Right lung (tissue), 2 donors: ENCODE measurements at regions not wholly inside any gene's neighbourhood (a gene's known extent, or its start where the extent isn't known, plus 50 kb on each side); places are given as distances from the start of the nearest gene placed in this dataset.
"Not testable (repeated sequence)": the region's sequence is repeated elsewhere in the genome, so short reads cannot be mapped to it uniquely, and the experiment has no call there.

Source experiments
- DNase-seq, 2 donors: peaks; one replicate each; pipeline ENCODE4 v3.0.0-alpha.2; 2013

GRCh38 chr5:121090822-121091221 is 626.7 kb downstream of the PRR16 start:
- no peak for DNase-seq

GRCh38 chr5:121100931-121101330 is 636.8 kb downstream of the PRR16 start:
- no peak for DNase-seq

- no peak for DNase-seq
Measured at GRCh38 chr5:121105921-121106320, 641.8 kb downstream of the PRR16 start.

GRCh38 chr5:121106721-121107690 is 642.9 kb downstream of the PRR16 start:
- DNase-seq: not testable (repeated sequence)

- DNase-seq: no peak
Measured at GRCh38 chr5:121108725-121109124, 644.6 kb downstream of the PRR16 start.

- no peak for DNase-seq
Measured at GRCh38 chr5:121109817-121110216, 645.7 kb downstream of the PRR16 start.

- no peak for DNase-seq
Measured at GRCh38 chr5:121121786-121122185, 657.7 kb downstream of the PRR16 start.

- DNase-seq: no peak
Measured at GRCh38 chr5:121138495-121138907, 674.4 kb downstream of the PRR16 start.

- DNase-seq: no peak
Measured at GRCh38 chr5:121138952-121139351, 674.9 kb downstream of the PRR16 start.

GRCh38 chr5:121144764-121145163 is 680.7 kb downstream of the PRR16 start:
- no peak for DNase-seq

GRCh38 chr5:121151534-121151933 is 687.4 kb downstream of the PRR16 start:
- no peak for DNase-seq

- DNase-seq: no peak
Measured at GRCh38 chr5:121152411-121152810, 688.3 kb downstream of the PRR16 start.

- no peak for DNase-seq
Measured at GRCh38 chr5:121156565-121156964, 692.5 kb downstream of the PRR16 start.

- DNase-seq: no peak
Measured at GRCh38 chr5:121158451-121158850, 693.2 kb upstream of the FTMT start.

- DNase-seq: no peak
Measured at GRCh38 chr5:121160591-121160990, 691.1 kb upstream of the FTMT start.

GRCh38 chr5:121164632-121165031 is 687.0 kb upstream of the FTMT start:
- no peak for DNase-seq

GRCh38 chr5:121171361-121171760 is 680.3 kb upstream of the FTMT start:
- DNase-seq: no peak

GRCh38 chr5:121171834-121172233 is 679.8 kb upstream of the FTMT start:
- no peak for DNase-seq

GRCh38 chr5:121174351-121174750 is 677.3 kb upstream of the FTMT start:
- DNase-seq: no peak

- DNase-seq: no peak
Measured at GRCh38 chr5:121175986-121176385, 675.7 kb upstream of the FTMT start.

GRCh38 chr5:121182788-121183490 is 668.7 kb upstream of the FTMT start:
- DNase-seq: no peak

- DNase-seq: no peak
Measured at GRCh38 chr5:121188849-121189248, 662.8 kb upstream of the FTMT start.
